Caco-2 (cell line): ENCODE measurements at regions not wholly inside any gene's neighbourhood (a gene's known extent, or its start where the extent isn't known, plus 50 kb on each side); places are given as distances from the start of the nearest gene placed in this dataset.
A peak's percentile ranks its signal among the peaks of the same experiment; 100 is the strongest.

Experiments used
- BruUV-seq: library from RNA; stranded (reverse); fragments of 400-500 nt; replicated peaks from 2 replicates; lab custom pipeline; 2021; lab: Mats Ljungman, UMichigan
- CTCF ChIA-PET: fragments of 300-600 bp; sonication (Branson Sonifier 250); formaldehyde crosslinking; loops from one replicate; lab custom pipeline; 2022; ENCODE audit warnings: antibody characterized with exemption; lab: Charles Lee
- POLR2A ChIA-PET: fragments of 300-600 bp; sonication (Branson Sonifier 250); formaldehyde crosslinking; loops from one replicate; lab custom pipeline; 2022; ENCODE audit warnings: antibody characterized with exemption; lab: Charles Lee
- DNase-seq, 2 experiments: peaks; one replicate each; pipeline versions ENCODE4 v3.0.0 to v3.0.0-alpha.2; 2020 to 2022
- H3K27me3 ChIP-seq: replicated peaks from 2 replicates; pipeline ENCODE4 v1.6.0; 2011; ENCODE audit warnings: low read length; ENCODE audit not compliant: control insufficient read depth, insufficient read depth
- H3K36me3 ChIP-seq: 2 replicates; pipeline ENCODE4 v1.5.1; 2011; ENCODE audit warnings: low read length; ENCODE audit not compliant: control insufficient read depth, insufficient read depth
- H3K4me1 ChIP-seq: fragments of 250-450 bp; sonication (Bioruptor Pico); 2 replicates; pipeline ENCODE4 v1.5.1; 2020; ENCODE audit warnings: mild to moderate bottlenecking
- H3K4me3 ChIP-seq: 2 replicates; pipeline ENCODE4 v1.5.1; 2011; ENCODE audit warnings: low read depth, mild to moderate bottlenecking, control low read depth, low read length
- H3K9me3 ChIP-seq: fragments of 250-450 bp; sonication (Bioruptor Pico); 2 replicates; pipeline ENCODE4 v1.5.1; 2020; ENCODE audit warnings: mild to moderate bottlenecking, moderate library complexity
- H3K27ac Mint-ChIP-seq: one replicate; pipeline ENCODE4 v1.8.0; 2022; ENCODE audit warnings: mixed read lengths; ENCODE audit not compliant: unreplicated experiment
- H3K27me3 Mint-ChIP-seq: one replicate; pipeline ENCODE4 v1.8.0; 2022; ENCODE audit warnings: mixed read lengths; ENCODE audit not compliant: insufficient read depth, unreplicated experiment
- H3K36me3 Mint-ChIP-seq: one replicate; pipeline ENCODE4 v1.8.0; 2022; ENCODE audit warnings: mild to moderate bottlenecking, mixed read lengths; ENCODE audit not compliant: insufficient read depth, unreplicated experiment
- H3K4me1 Mint-ChIP-seq: one replicate; pipeline ENCODE4 v1.8.0; 2022; ENCODE audit warnings: low read depth, mixed read lengths; ENCODE audit not compliant: unreplicated experiment
- H3K4me3 Mint-ChIP-seq: one replicate; pipeline ENCODE4 v1.8.0; 2022; ENCODE audit warnings: mild to moderate bottlenecking, moderate library complexity, mixed read lengths; ENCODE audit not compliant: unreplicated experiment
- H3K9me3 Mint-ChIP-seq: one replicate; pipeline ENCODE4 v1.8.0; 2022; ENCODE audit warnings: mixed read lengths; ENCODE audit not compliant: unreplicated experiment
- intact Hi-C: fragments of 100-400 bp; cut with micrococcal nuclease; formaldehyde crosslinking; loops from one replicate; pipeline ENCODE4 v1.10.0; 2022; ENCODE audit not compliant: unreplicated experiment
- TF ChIP-seq, protein P1 (sequence below), 2 experiments: fragments of 200-600 bp in 1 of 2; IDR thresholded peaks; 1 replicate in 1 of 2; 2 replicates in 1 of 2; pipeline versions ENCODE4 v1.5.1 to v1.8.0; 2011 to 2022; ENCODE audit warnings: antibody characterized with exemption in 1 of 2, control low read depth in 1 of 2, inconsistent platforms in 1 of 2, low read depth in 1 of 2, low read length in 1 of 2, mild to moderate bottlenecking in 1 of 2, moderate library complexity in 1 of 2; ENCODE audit not compliant: insufficient read depth in 1 of 2, severe bottlenecking in 1 of 2, unreplicated experiment in 1 of 2

DNA sequence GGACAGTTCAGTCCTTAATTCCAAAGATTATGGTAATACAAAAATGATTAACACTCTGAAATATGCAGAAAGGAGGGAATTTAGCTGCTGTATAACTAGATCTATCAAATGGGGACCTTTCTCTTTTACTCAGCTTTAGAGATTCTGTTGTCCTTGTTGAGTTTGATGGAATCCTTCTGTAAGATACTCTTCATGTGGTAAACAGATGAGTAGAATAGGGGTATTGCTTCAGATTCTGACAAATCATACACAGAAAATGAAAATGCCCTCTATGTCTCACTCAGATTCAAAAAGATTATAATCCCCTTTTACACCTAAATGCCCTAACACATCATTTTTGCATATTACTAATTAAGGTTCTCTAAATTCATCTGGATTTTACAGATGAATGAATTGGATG is 50.7 kb downstream of the ARHGAP35 start:
- ChIA-PET POLR2A (no interaction called here), CTCF (no interaction called here)
- no peak overlapping the region for H3K27ac Mint-ChIP-seq
- H3K27me3 Mint-ChIP-seq, result no peaks in the 10 kb centered on the region
- Histone ChIP-seq H3K4me3 (no peak overlapping the region), H3K36me3 (no peaks in the 10 kb centered on the region; the same call in 1 of the 2 replicates), H3K27me3 (no peaks in the 10 kb centered on the region), H3K9me3 (no peaks in the 10 kb centered on the region), H3K4me1 (peaks cover 38% of the 10 kb centered on the region)
- peaks cover 41% of the 10 kb centered on the region for H3K4me1 Mint-ChIP-seq
- TF ChIP-seq, protein P1, sequence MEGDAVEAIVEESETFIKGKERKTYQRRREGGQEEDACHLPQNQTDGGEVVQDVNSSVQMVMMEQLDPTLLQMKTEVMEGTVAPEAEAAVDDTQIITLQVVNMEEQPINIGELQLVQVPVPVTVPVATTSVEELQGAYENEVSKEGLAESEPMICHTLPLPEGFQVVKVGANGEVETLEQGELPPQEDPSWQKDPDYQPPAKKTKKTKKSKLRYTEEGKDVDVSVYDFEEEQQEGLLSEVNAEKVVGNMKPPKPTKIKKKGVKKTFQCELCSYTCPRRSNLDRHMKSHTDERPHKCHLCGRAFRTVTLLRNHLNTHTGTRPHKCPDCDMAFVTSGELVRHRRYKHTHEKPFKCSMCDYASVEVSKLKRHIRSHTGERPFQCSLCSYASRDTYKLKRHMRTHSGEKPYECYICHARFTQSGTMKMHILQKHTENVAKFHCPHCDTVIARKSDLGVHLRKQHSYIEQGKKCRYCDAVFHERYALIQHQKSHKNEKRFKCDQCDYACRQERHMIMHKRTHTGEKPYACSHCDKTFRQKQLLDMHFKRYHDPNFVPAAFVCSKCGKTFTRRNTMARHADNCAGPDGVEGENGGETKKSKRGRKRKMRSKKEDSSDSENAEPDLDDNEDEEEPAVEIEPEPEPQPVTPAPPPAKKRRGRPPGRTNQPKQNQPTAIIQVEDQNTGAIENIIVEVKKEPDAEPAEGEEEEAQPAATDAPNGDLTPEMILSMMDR (IDR thresholded peaks at IDR 0.05; ENCODE audit: insufficient read depth in 1 of 2, low read depth in 1 of 2, low read length in 1 of 2, severe bottlenecking in 1 of 2, unreplicated experiment in 1 of 2), result no peak
- intact Hi-C loops, result no loop called here
- no peaks in the 10 kb centered on the region for H3K9me3 Mint-ChIP-seq
- DNase-seq, result no peak
- no peak overlapping the region for H3K4me3 Mint-ChIP-seq
- no TSS peak for BruUV-seq
- peaks cover 27% of the 10 kb centered on the region for H3K36me3 Mint-ChIP-seq

DNA sequence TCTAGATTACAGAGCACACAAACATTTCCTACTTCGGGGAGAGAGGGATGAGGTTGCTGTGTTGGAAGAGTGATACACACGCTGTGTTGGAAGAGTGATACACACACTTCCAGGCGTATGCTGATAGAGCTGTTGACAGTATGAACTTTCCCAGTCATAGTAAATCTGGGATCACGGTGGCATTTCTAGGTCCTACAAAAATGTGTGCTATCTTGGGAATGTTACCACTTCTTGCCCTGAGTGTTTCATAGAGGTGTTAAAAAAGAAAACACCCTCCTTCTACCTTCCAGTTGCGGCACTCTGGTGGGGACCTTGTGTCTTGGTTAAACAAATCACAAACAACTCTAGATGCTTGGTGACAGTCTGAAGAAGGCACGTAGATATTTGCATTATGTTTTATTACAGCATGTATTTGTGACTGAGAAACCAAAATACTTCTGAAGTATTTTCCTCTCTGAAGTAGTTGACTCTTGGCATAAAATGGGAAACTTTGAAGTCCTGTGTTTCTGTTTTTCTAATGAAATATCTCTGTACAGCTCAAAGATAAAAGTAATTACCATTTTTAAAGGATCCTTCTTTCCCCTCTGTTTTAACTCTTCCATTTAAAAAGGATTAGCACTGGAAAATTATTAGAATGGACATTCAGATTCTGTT is 52.5 kb downstream of the ARHGAP35 start:
- Mint-ChIP-seq H3K9me3 (no peaks in the 10 kb centered on the region), H3K4me1 (peaks cover 42% of the 10 kb centered on the region), H3K36me3 (peaks cover 35% of the 10 kb centered on the region), H3K27ac (peak overlapping the region; percentile 34), H3K27me3 (no peaks in the 10 kb centered on the region), H3K4me3 (peak overlapping the region; percentile 60)
- POLR2A ChIA-PET, result interaction anchor here (0.5 to 1.5 kb wide), 2 partner anchors 12 to 200 kb away, joined by 3 read pairs; partner anchors contain the start of gene ZC3H4
- intact Hi-C loops, result loop anchor here (2.0 kb wide), 1 partner anchor 53 kb away; the partner anchor contains the start of gene ARHGAP35
- H3K4me1 ChIP-seq, result peaks cover 38% of the 10 kb centered on the region
- BruUV-seq, result no TSS peak
- DNase-seq, result no peak
- TF ChIP-seq, protein P1 (IDR thresholded peaks at IDR 0.05; ENCODE audit: insufficient read depth in 1 of 2, low read depth in 1 of 2, low read length in 1 of 2, severe bottlenecking in 1 of 2, unreplicated experiment in 1 of 2), result no peak
- H3K36me3 ChIP-seq, result no peaks in the 10 kb centered on the region; the same call in 1 of the 2 replicates
- no peak overlapping the region for H3K4me3 ChIP-seq
- H3K9me3 ChIP-seq, result no peaks in the 10 kb centered on the region
- H3K27me3 ChIP-seq, result no peaks in the 10 kb centered on the region
- CTCF ChIA-PET, result interaction anchor here (1.1 kb wide), 1 partner anchor 23 kb away, joined by 3 read pairs; no protein-coding TSS in a partner anchor

DNA sequence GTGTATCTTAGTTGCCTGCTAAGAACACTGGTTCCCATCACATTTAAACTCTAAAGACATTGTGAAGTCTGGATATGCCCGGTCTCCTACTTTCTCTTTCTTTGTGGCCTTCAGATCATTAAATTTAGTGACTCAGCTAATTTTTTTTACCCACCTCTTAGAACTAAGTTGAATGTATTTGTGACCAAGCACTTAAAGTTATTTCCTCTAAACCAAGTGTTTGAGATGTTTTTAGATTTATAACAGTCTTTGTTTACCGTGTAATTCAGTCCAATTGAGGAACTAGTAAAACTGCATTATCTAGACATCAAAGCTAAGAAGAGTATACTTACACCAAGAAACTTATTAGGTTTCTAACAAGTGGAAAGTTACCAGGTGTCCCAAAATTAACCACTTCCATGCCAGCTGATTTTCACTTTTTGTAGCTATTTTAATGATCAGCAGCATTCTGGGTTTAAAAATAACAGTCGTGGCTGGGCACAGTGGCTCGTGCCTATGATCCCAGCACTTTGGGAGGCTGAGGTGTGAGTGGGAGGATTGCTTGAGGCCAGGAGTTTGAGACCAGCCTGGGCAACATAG is 53.1 kb downstream of the ARHGAP35 start:
- Mint-ChIP-seq H3K27me3 (no peaks in the 10 kb centered on the region), H3K4me3 (peak overlapping the region; percentile 60), H3K27ac (peak overlapping the region; percentile 34), H3K9me3 (no peaks in the 10 kb centered on the region), H3K4me1 (peaks cover 36% of the 10 kb centered on the region), H3K36me3 (peaks cover 35% of the 10 kb centered on the region)
- TF ChIP-seq, protein P1 (IDR thresholded peaks at IDR 0.05; ENCODE audit: insufficient read depth in 1 of 2, low read depth in 1 of 2, low read length in 1 of 2, severe bottlenecking in 1 of 2, unreplicated experiment in 1 of 2), result no peak
- POLR2A ChIA-PET, result no interaction called here
- no peaks in the 10 kb centered on the region for H3K27me3 ChIP-seq
- intact Hi-C loops, result loop anchor here (2.0 kb wide), 1 partner anchor 53 kb away; the partner anchor contains the start of gene ARHGAP35
- no peaks in the 10 kb centered on the region for H3K9me3 ChIP-seq
- no peaks in the 10 kb centered on the region for H3K36me3 ChIP-seq
- DNase-seq, result no peak
- CTCF ChIA-PET, result no interaction called here
- peaks cover 38% of the 10 kb centered on the region for H3K4me1 ChIP-seq
- TSS peak; percentile 4 for BruUV-seq
- no peak overlapping the region for H3K4me3 ChIP-seq
